ENCODE measurements at regions not wholly inside any gene's neighbourhood (a gene's known extent, or its start where the extent isn't known, plus 50 kb on each side); places are given as distances from the start of the nearest gene placed in this dataset.

- no peaks in the 10 kb centered on the region for H3K36me3 ChIP-seq
- no peaks in the 10 kb centered on the region for H3K9me3 ChIP-seq
- no peaks in the 10 kb centered on the region for H3K27me3 ChIP-seq
- no peak overlapping the region for H3K27ac ChIP-seq
- H3K4me1 ChIP-seq: peaks cover 0 to 5% of the 10 kb centered on the region in 2 donors
- no peak for DNase-seq (ENCODE audit: low spot score)
- no peak overlapping the region for H3K4me3 ChIP-seq
- TF ChIP-seq, protein P1, sequence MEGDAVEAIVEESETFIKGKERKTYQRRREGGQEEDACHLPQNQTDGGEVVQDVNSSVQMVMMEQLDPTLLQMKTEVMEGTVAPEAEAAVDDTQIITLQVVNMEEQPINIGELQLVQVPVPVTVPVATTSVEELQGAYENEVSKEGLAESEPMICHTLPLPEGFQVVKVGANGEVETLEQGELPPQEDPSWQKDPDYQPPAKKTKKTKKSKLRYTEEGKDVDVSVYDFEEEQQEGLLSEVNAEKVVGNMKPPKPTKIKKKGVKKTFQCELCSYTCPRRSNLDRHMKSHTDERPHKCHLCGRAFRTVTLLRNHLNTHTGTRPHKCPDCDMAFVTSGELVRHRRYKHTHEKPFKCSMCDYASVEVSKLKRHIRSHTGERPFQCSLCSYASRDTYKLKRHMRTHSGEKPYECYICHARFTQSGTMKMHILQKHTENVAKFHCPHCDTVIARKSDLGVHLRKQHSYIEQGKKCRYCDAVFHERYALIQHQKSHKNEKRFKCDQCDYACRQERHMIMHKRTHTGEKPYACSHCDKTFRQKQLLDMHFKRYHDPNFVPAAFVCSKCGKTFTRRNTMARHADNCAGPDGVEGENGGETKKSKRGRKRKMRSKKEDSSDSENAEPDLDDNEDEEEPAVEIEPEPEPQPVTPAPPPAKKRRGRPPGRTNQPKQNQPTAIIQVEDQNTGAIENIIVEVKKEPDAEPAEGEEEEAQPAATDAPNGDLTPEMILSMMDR (IDR thresholded peaks at IDR 0.05): no peak
Measured at GRCh38 chr18:22483407-22483806, 65.7 kb upstream of the CTAGE1 start.

- TF ChIP-seq, protein P1 (IDR thresholded peaks at IDR 0.05): no peak
- Histone ChIP-seq H3K27ac (no peak overlapping the region), H3K27me3 (no peaks in the 10 kb centered on the region), H3K4me3 (no peak overlapping the region), H3K9me3 (no peaks in the 10 kb centered on the region), H3K36me3 (no peaks in the 10 kb centered on the region), H3K4me1 (peaks cover 0 to 11% of the 10 kb centered on the region in 2 donors)
- DNase-seq (ENCODE audit: low spot score): no peak
Measured at GRCh38 chr18:22484471-22484870, 66.8 kb upstream of the CTAGE1 start.

GRCh38 chr18:22485808-22486244, 68.1 kb upstream of the CTAGE1 start:
- Histone ChIP-seq H3K27me3 (no peaks in the 10 kb centered on the region), H3K4me1 (peaks cover 0 to 18% of the 10 kb centered on the region in 2 donors), H3K27ac (peak overlapping the region; percentile 3 to 19), H3K9me3 (no peaks in the 10 kb centered on the region), H3K4me3 (no peak overlapping the region), H3K36me3 (no peaks in the 10 kb centered on the region)
- DNase-seq (ENCODE audit: low spot score): no peak
- TF ChIP-seq, protein P1 (IDR thresholded peaks at IDR 0.05): no peak

DNA sequence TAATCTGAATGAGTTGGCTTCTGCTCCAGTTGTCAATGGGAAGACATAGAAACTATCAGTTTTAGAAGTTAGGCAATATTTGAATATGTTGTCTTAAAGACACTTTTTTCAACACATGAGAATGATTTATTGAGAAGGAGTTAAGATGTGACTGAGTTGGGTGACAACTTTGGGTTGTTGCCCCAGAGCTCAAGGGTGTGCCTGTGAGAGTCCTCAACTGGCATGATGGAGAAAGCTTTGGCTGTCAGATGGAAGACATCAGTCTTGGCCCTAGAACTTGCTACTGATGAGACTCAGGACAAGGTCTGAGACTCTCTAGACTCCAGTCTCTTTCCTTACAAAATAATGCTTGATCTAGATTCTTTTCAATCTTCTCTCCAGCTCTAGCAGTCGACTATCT, 69.0 kb upstream of the CTAGE1 start:
- TF ChIP-seq, protein P1 (IDR thresholded peaks at IDR 0.05): no peak
- DNase-seq (ENCODE audit: low spot score): no peak
- Histone ChIP-seq H3K27me3 (no peaks in the 10 kb centered on the region), H3K4me3 (no peak overlapping the region), H3K27ac (no peak overlapping the region), H3K36me3 (no peaks in the 10 kb centered on the region), H3K9me3 (no peaks in the 10 kb centered on the region), H3K4me1 (peaks cover 0 to 18% of the 10 kb centered on the region in 2 donors)

- DNase-seq (ENCODE audit: low spot score): peak; percentile 89
- Histone ChIP-seq H3K4me3 (no peak overlapping the region), H3K4me1 (peaks cover 0 to 18% of the 10 kb centered on the region in 2 donors), H3K27ac (peak overlapping the region; percentile 40 to 67), H3K36me3 (no peaks in the 10 kb centered on the region), H3K9me3 (no peaks in the 10 kb centered on the region), H3K27me3 (no peaks in the 10 kb centered on the region)
- TF ChIP-seq, protein P1 (IDR thresholded peaks at IDR 0.05): no peak
Measured at GRCh38 chr18:22488554-22488953, 70.8 kb upstream of the CTAGE1 start.

DNA sequence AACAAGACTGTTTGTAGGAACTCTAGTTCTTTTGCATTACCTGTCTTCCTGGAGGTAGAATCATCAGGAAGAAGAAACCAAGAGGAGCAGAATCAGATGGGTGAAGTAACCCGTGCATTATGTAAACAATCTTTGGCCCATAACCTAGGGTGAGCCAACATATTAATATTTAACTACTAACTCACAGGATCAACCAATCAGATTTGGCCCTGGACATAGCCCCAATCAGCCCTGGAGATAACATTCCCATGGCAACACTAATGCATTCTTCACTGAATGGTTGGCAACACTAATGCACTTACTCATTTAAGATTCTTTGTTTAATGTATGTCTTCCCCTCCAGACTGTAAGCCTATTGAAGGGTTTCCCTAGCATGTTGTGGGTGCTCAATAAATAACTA, 72.0 kb upstream of the CTAGE1 start:
- Histone ChIP-seq H3K9me3 (no peaks in the 10 kb centered on the region), H3K27ac (no peak overlapping the region), H3K4me1 (peaks cover 0 to 28% of the 10 kb centered on the region in 2 donors), H3K27me3 (no peaks in the 10 kb centered on the region), H3K36me3 (no peaks in the 10 kb centered on the region), H3K4me3 (no peak overlapping the region)
- DNase-seq (ENCODE audit: low spot score): no peak
- TF ChIP-seq, protein P1 (IDR thresholded peaks at IDR 0.05): no peak
